ENCODE measurements at regions not wholly inside any gene's neighbourhood (a gene's known extent, or its start where the extent isn't known, plus 50 kb on each side); places are given as distances from the start of the nearest gene placed in this dataset.

DNA sequence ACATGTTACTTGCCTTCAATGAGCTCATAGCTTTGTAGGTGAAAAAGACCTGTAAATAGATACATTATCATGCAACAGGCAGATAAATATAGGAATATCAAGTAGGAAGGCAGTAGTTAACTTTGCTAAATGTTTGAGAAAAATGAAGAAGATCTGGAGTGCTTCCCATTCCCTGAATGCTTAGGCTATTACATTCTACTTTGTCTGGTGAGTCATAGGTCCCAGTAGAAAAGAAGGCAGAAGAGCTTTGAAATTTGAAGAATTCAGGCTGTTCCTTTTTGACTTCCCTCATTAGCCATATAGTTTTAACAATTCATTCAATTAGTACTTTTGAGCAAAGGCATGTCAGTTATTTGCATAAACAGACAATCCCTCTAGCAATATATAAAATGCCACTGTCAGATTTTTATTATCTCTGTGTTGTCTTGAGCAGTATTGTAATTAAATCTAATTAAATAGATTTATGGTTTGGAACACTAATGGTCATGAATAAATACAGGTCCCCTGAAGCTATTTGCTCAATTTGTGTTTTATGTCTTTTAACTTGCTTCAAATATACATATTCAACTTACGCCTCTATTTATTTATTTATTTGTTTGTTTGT lies 875.0 kb downstream of the REEP3 start:
- DNase-seq (ENCODE audit: low spot score), result peak; percentile 34
- TF ChIP-seq, protein P1, sequence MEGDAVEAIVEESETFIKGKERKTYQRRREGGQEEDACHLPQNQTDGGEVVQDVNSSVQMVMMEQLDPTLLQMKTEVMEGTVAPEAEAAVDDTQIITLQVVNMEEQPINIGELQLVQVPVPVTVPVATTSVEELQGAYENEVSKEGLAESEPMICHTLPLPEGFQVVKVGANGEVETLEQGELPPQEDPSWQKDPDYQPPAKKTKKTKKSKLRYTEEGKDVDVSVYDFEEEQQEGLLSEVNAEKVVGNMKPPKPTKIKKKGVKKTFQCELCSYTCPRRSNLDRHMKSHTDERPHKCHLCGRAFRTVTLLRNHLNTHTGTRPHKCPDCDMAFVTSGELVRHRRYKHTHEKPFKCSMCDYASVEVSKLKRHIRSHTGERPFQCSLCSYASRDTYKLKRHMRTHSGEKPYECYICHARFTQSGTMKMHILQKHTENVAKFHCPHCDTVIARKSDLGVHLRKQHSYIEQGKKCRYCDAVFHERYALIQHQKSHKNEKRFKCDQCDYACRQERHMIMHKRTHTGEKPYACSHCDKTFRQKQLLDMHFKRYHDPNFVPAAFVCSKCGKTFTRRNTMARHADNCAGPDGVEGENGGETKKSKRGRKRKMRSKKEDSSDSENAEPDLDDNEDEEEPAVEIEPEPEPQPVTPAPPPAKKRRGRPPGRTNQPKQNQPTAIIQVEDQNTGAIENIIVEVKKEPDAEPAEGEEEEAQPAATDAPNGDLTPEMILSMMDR (conservative IDR thresholded peaks at IDR 0.05; ENCODE audit: low read depth), result no peak
- CTCF ChIA-PET, result interaction anchor here (0.8 kb wide), 1 partner anchor 42 kb away, joined by 3 read pairs; no protein-coding TSS in a partner anchor
- POLR2A ChIA-PET (ENCODE audit: low non-redundant PET), result no interaction called here
- H3K27ac ChIP-seq, result no peak overlapping the region

DNA sequence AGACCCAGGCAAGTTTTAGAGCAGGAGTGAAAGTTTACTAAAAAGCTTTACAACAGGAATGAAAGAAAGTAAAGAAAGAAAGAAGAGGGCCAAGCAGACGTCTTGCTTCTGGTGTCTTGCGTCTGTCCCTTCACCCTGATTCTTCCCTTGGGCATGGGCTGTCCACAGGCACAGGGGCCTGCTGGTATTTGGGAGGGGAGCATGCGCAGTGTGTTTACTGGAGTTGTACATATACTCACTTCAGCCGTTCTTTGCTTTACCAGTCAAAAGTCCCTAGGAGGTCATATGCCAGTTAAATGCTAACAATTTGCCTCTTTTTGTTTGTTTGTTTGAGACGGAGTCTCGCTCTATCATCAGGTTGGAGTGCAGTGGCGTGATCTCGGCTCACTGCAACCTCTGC lies 875.9 kb downstream of the REEP3 start:
- no peak overlapping the region for H3K27ac ChIP-seq
- no peak for DNase-seq (ENCODE audit: low spot score)
- CTCF ChIA-PET, result no interaction called here
- TF ChIP-seq, protein P1 (conservative IDR thresholded peaks at IDR 0.05; ENCODE audit: low read depth), result no peak
- POLR2A ChIA-PET (ENCODE audit: low non-redundant PET), result no interaction called here

DNA sequence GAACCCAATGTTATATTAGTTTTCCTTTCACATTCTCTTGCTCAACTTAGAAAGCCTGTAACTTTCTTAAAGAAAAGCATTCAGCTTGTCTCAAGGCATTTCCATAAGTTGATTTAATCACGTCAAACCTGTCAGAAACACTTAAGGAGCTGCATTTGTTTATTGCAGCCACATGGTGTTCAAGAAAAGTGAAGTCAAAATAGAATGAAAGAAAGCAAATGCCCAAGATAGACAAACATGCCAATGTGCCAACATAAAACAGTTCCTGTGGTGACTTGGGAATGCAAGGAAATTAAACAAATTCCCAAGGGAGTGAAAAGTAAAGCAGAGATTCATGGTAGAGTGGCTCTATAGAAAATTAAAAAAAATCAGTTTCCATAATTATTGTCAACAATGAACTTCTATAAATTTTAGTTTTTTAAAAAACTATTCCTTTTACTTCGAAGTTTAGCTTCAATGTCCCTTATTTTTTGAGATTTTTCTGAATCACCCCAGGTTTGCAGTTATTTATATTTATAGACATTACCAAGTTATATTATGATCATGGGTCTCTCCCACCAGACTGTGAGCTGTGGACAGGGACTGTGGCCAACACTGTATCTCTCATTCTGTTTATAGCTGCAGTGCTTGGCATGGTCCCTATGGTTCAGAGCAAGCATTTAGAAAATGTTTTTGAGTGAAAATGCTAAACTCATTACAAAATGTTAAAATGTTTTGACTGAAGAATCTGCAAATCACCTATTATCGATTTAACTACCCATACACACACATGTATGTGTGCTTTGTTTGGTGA lies 887.4 kb downstream of the REEP3 start:
- TF ChIP-seq, protein P1 (conservative IDR thresholded peaks at IDR 0.05; ENCODE audit: low read depth), result no peak
- POLR2A ChIA-PET (ENCODE audit: low non-redundant PET), result no interaction called here
- H3K27ac ChIP-seq, result no peak overlapping the region
- CTCF ChIA-PET, result interaction anchor here (0.7 to 0.8 kb wide), 2 partner anchors 190 to 1379 kb away, joined by 3 read pairs; no protein-coding TSS in a partner anchor
- DNase-seq (ENCODE audit: low spot score), result no peak

DNA sequence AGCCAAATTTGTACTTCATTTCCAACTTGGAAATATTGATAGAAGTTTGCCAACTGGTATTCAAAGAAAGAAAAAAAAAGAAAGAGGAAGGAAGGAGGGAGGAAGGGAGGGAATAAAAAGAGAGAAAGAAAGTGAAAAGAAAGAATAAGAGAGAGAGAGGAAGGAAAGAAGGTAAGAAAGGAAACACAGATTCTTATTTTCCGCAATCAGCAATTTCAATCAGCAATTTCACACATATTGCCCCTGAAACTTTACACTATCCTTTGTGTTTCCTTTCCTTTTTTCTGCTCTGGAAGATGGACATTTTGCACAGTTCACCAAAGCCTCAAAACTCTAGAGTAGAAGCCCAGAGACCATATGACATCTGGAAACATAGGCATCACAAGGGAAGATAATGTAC lies 888.1 kb downstream of the REEP3 start:
- TF ChIP-seq, protein P1 (conservative IDR thresholded peaks at IDR 0.05; ENCODE audit: low read depth), result no peak
- ChIA-PET POLR2A (ENCODE audit: low non-redundant PET) (no interaction called here), CTCF (no interaction called here)
- H3K27ac ChIP-seq, result no peak overlapping the region
- DNase-seq (ENCODE audit: low spot score), result no peak

DNA sequence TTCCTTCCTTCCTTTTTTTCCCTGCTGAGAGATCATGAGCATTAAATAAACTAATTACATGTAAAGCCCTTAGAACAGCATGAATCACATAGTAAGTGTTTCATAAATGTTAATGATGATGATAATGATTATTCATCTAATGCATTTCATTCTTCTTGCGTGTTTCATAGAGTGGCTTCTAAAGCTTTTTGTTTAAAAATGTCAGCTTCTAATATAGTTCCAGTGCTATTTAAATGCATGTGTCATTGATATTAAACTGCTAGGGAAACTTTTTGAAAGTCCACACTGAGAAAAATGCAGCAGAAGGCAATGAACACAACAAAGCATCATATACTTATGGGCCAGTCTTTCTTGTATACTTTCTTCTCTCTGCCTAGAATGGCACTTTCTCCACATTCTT lies 894.8 kb downstream of the REEP3 start:
- no peak overlapping the region for H3K27ac ChIP-seq
- DNase-seq (ENCODE audit: low spot score), result no peak
- ChIA-PET CTCF (no interaction called here), POLR2A (ENCODE audit: low non-redundant PET) (no interaction called here)
- TF ChIP-seq, protein P1 (conservative IDR thresholded peaks at IDR 0.05; ENCODE audit: low read depth), result no peak

DNA sequence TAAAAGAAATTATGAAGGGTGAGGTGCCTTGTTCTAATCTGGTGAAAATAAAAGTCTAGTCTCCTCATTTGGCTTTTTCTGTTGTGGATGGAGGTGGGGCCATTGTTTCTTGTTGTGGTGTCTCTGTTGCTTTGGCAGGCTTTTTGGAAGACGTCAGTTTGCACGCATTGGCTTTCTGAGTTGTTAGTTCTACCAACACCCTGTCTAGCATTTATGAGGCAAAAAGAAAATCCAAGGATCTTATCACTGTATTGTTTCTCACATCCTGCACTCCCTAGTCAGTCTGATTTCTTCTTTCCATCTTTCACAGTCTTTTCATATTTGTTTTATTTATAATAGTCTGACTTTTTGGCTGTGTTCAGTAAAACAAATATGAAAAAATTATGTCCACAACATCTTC lies 898.3 kb downstream of the REEP3 start:
- TF ChIP-seq, protein P1 (conservative IDR thresholded peaks at IDR 0.05; ENCODE audit: low read depth), result no peak
- no peak for DNase-seq (ENCODE audit: low spot score)
- no peak overlapping the region for H3K27ac ChIP-seq
- POLR2A ChIA-PET (ENCODE audit: low non-redundant PET), result no interaction called here
- CTCF ChIA-PET, result no interaction called here

Measured in RWPE1 (cell line).